NB4 (cell line): ENCODE measurements at regions not wholly inside any gene's neighbourhood (a gene's known extent, or its start where the extent isn't known, plus 50 kb on each side); places are given as distances from the start of the nearest gene placed in this dataset.

ENCODE experiments used
- CTCF ChIP-seq: IDR thresholded peaks from one replicate; pipeline ENCODE4 v1.5.1; 2012; ENCODE audit warnings: low read depth, low read length
- MAX ChIP-seq: IDR thresholded peaks from 2 replicates; pipeline ENCODE4 v1.6.1; 2011; ENCODE audit warnings: low read depth, low read length
- MYC ChIP-seq: IDR thresholded peaks from 2 replicates; pipeline ENCODE4 v1.6.1; 2011; ENCODE audit warnings: low read depth, low read length
- POLR2A ChIP-seq: IDR thresholded peaks from 2 replicates; pipeline ENCODE4 v1.6.1; 2011; ENCODE audit warnings: mild to moderate bottlenecking; ENCODE audit not compliant: insufficient read length; ENCODE audit errors: extremely low read depth

GRCh38 chr1:81298266-81298665, 502.5 kb upstream of the ADGRL2 start:
- TF ChIP-seq CTCF (no peak), POLR2A (no peak), MAX (no peak), MYC (no peak)
